GM12878 (cell line): ENCODE measurements at regions not wholly inside any gene's neighbourhood (a gene's known extent, or its start where the extent isn't known, plus 50 kb on each side); places are given as distances from the start of the nearest gene placed in this dataset.

Experiments
- ATAC-seq: fragments of 200-7000 bp; cut with Tn5 transposase; 3 replicates; pipeline ENCODE4 v1.9.1; 2020; ENCODE audit warnings: mild to moderate bottlenecking, moderate library complexity
- BruUV-seq: library from RNA; stranded (reverse); fragments of 400-500 nt; replicated peaks from 2 replicates; lab custom pipeline; 2021; lab: Mats Ljungman, UMichigan
- CTCF ChIA-PET: fragments of 300-600 bp; sonication (Branson Sonifier 250); formaldehyde crosslinking; extraction: SDS; loops from one replicate; lab custom pipeline; 2021; ENCODE audit warnings: inconsistent platforms; lab: Yijun Ruan, JAX
- POLR2A ChIA-PET: fragments of 350-600 bp; formaldehyde crosslinking; extraction: SDS; loops from one replicate; lab custom pipeline; 2021; ENCODE audit warnings: inconsistent platforms; lab: Charles Lee
- RAD21 ChIA-PET: fragments of 300-600 bp; sonication (Branson Sonifier 250); formaldehyde crosslinking; loops from one replicate; lab custom pipeline; 2023; ENCODE audit warnings: antibody characterized with exemption; ENCODE audit not compliant: unreplicated experiment; lab: Charles Lee
- SMC1A ChIA-PET: fragments of 300-600 bp; sonication (Branson Sonifier 250); formaldehyde crosslinking; loops from one replicate; lab custom pipeline; 2023; ENCODE audit not compliant: unreplicated experiment, uncharacterized antibody; lab: Charles Lee
- DNase-seq: peaks from one replicate; pipeline ENCODE4 v3.0.0-alpha.2; 2011; ENCODE audit warnings: low read depth, low spot score
- FAIRE-seq: peaks from 3 replicates; lab custom pipeline; 2011; peaks lifted over from hg19 to GRCh38; lab: Jason Lieb, UNC
- H2AFZ ChIP-seq: 2 replicates; pipeline ENCODE4 v1.6.0; 2011; ENCODE audit warnings: low read depth, low read length, control low read depth; ENCODE audit not compliant: control insufficient read depth
- H3K27ac ChIP-seq: 2 replicates; pipeline ENCODE4 v1.5.1; 2011; ENCODE audit warnings: control low read depth; ENCODE audit not compliant: control insufficient read depth, insufficient read depth
- H3K27me3 ChIP-seq, 2 experiments: replicated peaks in 1 of 2; 2 replicates each; pipeline versions ENCODE4 v1.6.0 to v1.6.1; 2011; ENCODE audit warnings: low read length in 1 of 2; ENCODE audit not compliant: control insufficient read depth in 2 of 2, insufficient read depth in 2 of 2
- H3K36me3 ChIP-seq, 2 experiments: 2 replicates each; pipeline ENCODE4 v1.5.1; 2011; ENCODE audit warnings: low read length in 1 of 2; ENCODE audit not compliant: control insufficient read depth in 2 of 2, insufficient read depth in 2 of 2
- H3K4me1 ChIP-seq: 2 replicates; pipeline ENCODE4 v1.6.1; 2011; ENCODE audit warnings: mild to moderate bottlenecking, low read length, moderate library complexity, mixed read lengths; ENCODE audit not compliant: control insufficient read depth, insufficient read depth
- H3K4me2 ChIP-seq: 2 replicates; pipeline ENCODE4 v1.6.0; 2011; ENCODE audit warnings: control low read depth; ENCODE audit not compliant: control insufficient read depth, insufficient read depth
- H3K4me3 ChIP-seq: fragments of 200-600 bp; sonication (generic); 2 replicates; pipeline ENCODE4 v1.5.1; 2016
- H3K79me2 ChIP-seq: 2 replicates; pipeline ENCODE4 v1.6.0; 2011; ENCODE audit warnings: low read length; ENCODE audit not compliant: control insufficient read depth, insufficient read depth
- H3K9ac ChIP-seq: 2 replicates; pipeline ENCODE4 v1.8.0; 2011; ENCODE audit warnings: low read length, control low read depth, mixed read lengths; ENCODE audit not compliant: control insufficient read depth, insufficient read depth
- H3K9me3 ChIP-seq: replicated peaks from 3 replicates; pipeline ENCODE4 v1.5.1; 2011; ENCODE audit warnings: mild to moderate bottlenecking, low read length; ENCODE audit not compliant: control insufficient read depth, insufficient read depth
- H4K20me1 ChIP-seq: 2 replicates; pipeline ENCODE4 v1.6.0; 2011; ENCODE audit not compliant: control insufficient read depth, insufficient read depth
- BCL3 ChIP-seq: IDR thresholded peaks from 2 replicates; pipeline ENCODE4 v1.6.1; 2011; ENCODE audit warnings: borderline replicate concordance, low read depth, mild to moderate bottlenecking, moderate library complexity, low read length; ENCODE audit not compliant: insufficient read depth, poor library complexity, severe bottlenecking
- BHLHE40 ChIP-seq, 2 experiments: fragments of 450-650 bp in 1 of 2; IDR thresholded peaks; 2 replicates each; pipeline ENCODE4 v1.6.1; 2011 to 2017; ENCODE audit warnings: low read depth in 2 of 2, borderline replicate concordance in 1 of 2, improper control_type of control experiment in 1 of 2, low read length in 1 of 2, mild to moderate bottlenecking in 1 of 2
- CBFB ChIP-seq: IDR thresholded peaks from 2 replicates; pipeline ENCODE4 v1.6.1; 2016; ENCODE audit warnings: antibody characterized with exemption, low read depth
- E2F8 ChIP-seq: fragments of 450-650 bp; IDR thresholded peaks from 2 replicates; pipeline ENCODE4 v1.6.1; 2018; ENCODE audit warnings: mild to moderate bottlenecking, low read depth, moderate library complexity; ENCODE audit not compliant: partially characterized antibody
- EZH2 ChIP-seq: IDR thresholded peaks from 2 replicates; pipeline ENCODE4 v1.6.1; 2012; ENCODE audit warnings: low read depth, mild to moderate bottlenecking, control low read depth, inconsistent platforms, low read length, borderline replicate concordance; ENCODE audit not compliant: control insufficient read depth
- HCFC1 ChIP-seq: fragments of 150-350 bp; IDR thresholded peaks from 2 replicates; pipeline ENCODE4 v1.6.1; 2014; ENCODE audit warnings: low read length
- HDGF ChIP-seq: fragments of 450-650 bp; IDR thresholded peaks from 2 replicates; pipeline ENCODE4 v1.6.1; 2016; ENCODE audit warnings: antibody characterized with exemption
- KDM1A ChIP-seq: fragments of 200-600 bp; sonication (generic); IDR thresholded peaks from 2 replicates; pipeline ENCODE4 v1.6.1; 2016; ENCODE audit warnings: borderline replicate concordance
- MYC ChIP-seq: IDR thresholded peaks from 2 replicates; pipeline ENCODE4 v1.6.1; 2011; ENCODE audit warnings: mild to moderate bottlenecking, low read length, moderate library complexity, inconsistent platforms; ENCODE audit not compliant: insufficient read depth, insufficient replicate concordance, insufficient read length, severe bottlenecking
- RFX5 ChIP-seq: IDR thresholded peaks from 2 replicates; pipeline ENCODE4 v1.6.1; 2011; ENCODE audit warnings: low read depth, low read length, improper control_type of control experiment
- SIX5 ChIP-seq: IDR thresholded peaks from 2 replicates; pipeline ENCODE4 v1.6.1; 2011; ENCODE audit warnings: mild to moderate bottlenecking, low read depth, low read length, moderate library complexity; ENCODE audit not compliant: severe bottlenecking
- SKIL ChIP-seq: fragments of 450-650 bp; IDR thresholded peaks from 2 replicates; pipeline ENCODE4 v1.6.1; 2017; ENCODE audit warnings: mild to moderate bottlenecking, low read depth, inconsistent platforms; ENCODE audit not compliant: poor library complexity, severe bottlenecking
- SRF ChIP-seq, 2 experiments: IDR thresholded peaks; 2 replicates each; pipeline ENCODE4 v1.6.1; 2011; ENCODE audit warnings: low read depth in 2 of 2, low read length in 2 of 2, mild to moderate bottlenecking in 1 of 2, moderate library complexity in 1 of 2
- ZBED1 ChIP-seq: IDR thresholded peaks from 2 replicates; pipeline ENCODE4 v1.6.1; 2016; ENCODE audit warnings: borderline replicate concordance
- ZNF24 ChIP-seq: fragments of 450-650 bp; IDR thresholded peaks from 2 replicates; pipeline ENCODE4 v1.6.1; 2017; ENCODE audit warnings: antibody characterized with exemption, mild to moderate bottlenecking
- ZNF384 ChIP-seq: IDR thresholded peaks from 2 replicates; pipeline ENCODE4 v1.6.1; 2012; ENCODE audit warnings: low read depth, mild to moderate bottlenecking, low read length, improper control_type of control experiment, borderline replicate concordance
- WGBS: methylation state at CpG from one replicate; pipeline ENCODE4 v1.1.6; 2016; ENCODE audit warnings: low lambda C conversion rate; ENCODE audit not compliant: insufficient replicate concordance, insufficient coverage; ENCODE audit errors: missing lambda C conversion rate; 5-methylcytosine and 5-hydroxymethylcytosine counted together
- in situ Hi-C: fragments of 300-500 bp; cut with MboI; formaldehyde crosslinking; loops from 9 replicates; pipeline ENCODE4 v1.14.3; 2018; ENCODE audit warnings: mixed read lengths
- intact Hi-C: fragments of 100-400 bp; cut with micrococcal nuclease; formaldehyde crosslinking; loops from one replicate; pipeline ENCODE4 v1.14.2; 2022; ENCODE audit not compliant: unreplicated experiment

GRCh38 chr2:65727816-65728215, 295.4 kb upstream of the SPRED2 start:
- no peak for FAIRE-seq

More at GRCh38 chr2:65727816-65728215, 295.4 kb upstream of the SPRED2 start:
- Histone ChIP-seq H3K27me3 (peaks cover 0 to 2% of the 10 kb centered on the region in 2 experiments; a peak in 1 of 4 replicates), H2AFZ (no peak overlapping the region), H3K4me1 (no peaks in the 10 kb centered on the region), H3K79me2 (no peaks in the 10 kb centered on the region), H3K27ac (no peak overlapping the region), H3K9me3 (no peaks in the 10 kb centered on the region), H3K4me3 (no peak overlapping the region), H3K9ac (no peak overlapping the region), H3K36me3 (no peaks in the 10 kb centered on the region), H3K4me2 (no peak overlapping the region), H4K20me1 (no peaks in the 10 kb centered on the region)
- in situ Hi-C loops = no loop called here
- TF ChIP-seq ZNF384 (no peak), MYC (no peak), EZH2 (no peak), BCL3 (no peak), CBFB (no peak), ZBED1 (no peak), E2F8 (no peak), RFX5 (no peak), HCFC1 (no peak), BHLHE40 (IDR thresholded peaks at IDR 0.05; ENCODE audit: borderline replicate concordance in 1 of 2, low read depth in 2 of 2, low read length in 1 of 2) (no peak), HDGF (no peak), KDM1A (no peak), SIX5 (no peak), SRF (IDR thresholded peaks at IDR 0.05; ENCODE audit: low read depth in 2 of 2, low read length in 2 of 2) (no peak), ZNF24 (no peak), SKIL (no peak)
- CTCF ChIA-PET = no interaction called here
- RAD21 ChIA-PET = no interaction called here
- 70% methylated on average over 3 of the region's 3 CpGs for WGBS
- ATAC-seq = no peak
- POLR2A ChIA-PET = no interaction called here
- BruUV-seq = no TSS peak
- no peak for DNase-seq
- SMC1A ChIA-PET = interaction anchor here (1.2 kb wide), 1 partner anchor 17 kb away, joined by 6 read pairs; no protein-coding TSS in a partner anchor
- intact Hi-C loops = no loop called here
